Type B pancreatic cell (in vitro differentiated cells): ENCODE measurements at regions not wholly inside any gene's neighbourhood (a gene's known extent, or its start where the extent isn't known, plus 50 kb on each side); places are given as distances from the start of the nearest gene placed in this dataset.

Source experiments
- DNase-seq: peaks from one replicate; pipeline ENCODE4 v3.0.0; 2021; ENCODE audit warnings: mixed read lengths; ENCODE audit not compliant: unreplicated experiment; ENCODE audit errors: extremely low spot score
- H3K27ac Mint-ChIP-seq: 2 replicates; pipeline ENCODE4 v1.8.0; 2021; ENCODE audit warnings: mild to moderate bottlenecking, mixed read lengths
- H3K27me3 Mint-ChIP-seq: 2 replicates; pipeline ENCODE4 v1.8.0; 2021; ENCODE audit warnings: mixed read lengths
- H3K36me3 Mint-ChIP-seq: 2 replicates; pipeline ENCODE4 v1.8.0; 2021; ENCODE audit warnings: mixed read lengths
- H3K4me1 Mint-ChIP-seq: one replicate; pipeline ENCODE4 v1.8.0; 2021; ENCODE audit warnings: mixed read lengths; ENCODE audit not compliant: unreplicated experiment
- H3K4me3 Mint-ChIP-seq: 2 replicates; pipeline ENCODE4 v1.8.0; 2021; ENCODE audit warnings: mild to moderate bottlenecking, mixed read lengths
- H3K9me3 Mint-ChIP-seq: 2 replicates; pipeline ENCODE4 v1.8.0; 2021; ENCODE audit warnings: mixed read lengths
- CTCF ChIP-seq: fragments of 200-600 bp; sonication (generic); conservative IDR thresholded peaks from 2 replicates; pipeline ENCODE4 v1.5.0; 2021; ENCODE audit warnings: antibody characterized with exemption, mild to moderate bottlenecking

GRCh38 chr2:589281-590130, 87.7 kb downstream of the TMEM18 start:
- TF ChIP-seq CTCF: no peak
- H3K4me1 Mint-ChIP-seq: peaks cover 10% of the 10 kb centered on the region
- H3K27ac Mint-ChIP-seq: no peak overlapping the region
- no peaks in the 10 kb centered on the region for H3K9me3 Mint-ChIP-seq
- peaks cover 4% of the 10 kb centered on the region for H3K27me3 Mint-ChIP-seq
- H3K36me3 Mint-ChIP-seq: no peaks in the 10 kb centered on the region
- H3K4me3 Mint-ChIP-seq: no peak overlapping the region
- peak; percentile 29 for DNase-seq

- no peaks in the 10 kb centered on the region for H3K9me3 Mint-ChIP-seq
- peaks cover 4% of the 10 kb centered on the region for H3K27me3 Mint-ChIP-seq
- H3K4me3 Mint-ChIP-seq: no peak overlapping the region
- peaks cover 10% of the 10 kb centered on the region for H3K4me1 Mint-ChIP-seq
- TF ChIP-seq CTCF: no peak
- no peaks in the 10 kb centered on the region for H3K36me3 Mint-ChIP-seq
- no peak for DNase-seq
- no peak overlapping the region for H3K27ac Mint-ChIP-seq
These were observed 89.0 kb downstream of the TMEM18 start for GRCh38 chr2:588074-588645.

GRCh38 chr2:587087-587960, 89.9 kb downstream of the TMEM18 start:
- Mint-ChIP-seq H3K4me1 (peaks cover 10% of the 10 kb centered on the region), H3K9me3 (no peaks in the 10 kb centered on the region), H3K27me3 (peaks cover 4% of the 10 kb centered on the region), H3K36me3 (no peaks in the 10 kb centered on the region), H3K27ac (peak overlapping the region; percentile 59), H3K4me3 (no peak overlapping the region)
- DNase-seq: no peak
- no peak for TF ChIP-seq CTCF

GRCh38 chr2:586641-587076, 90.5 kb downstream of the TMEM18 start:
- no peaks in the 10 kb centered on the region for H3K9me3 Mint-ChIP-seq
- DNase-seq: no peak
- TF ChIP-seq CTCF: no peak
- no peaks in the 10 kb centered on the region for H3K36me3 Mint-ChIP-seq
- H3K4me1 Mint-ChIP-seq: peaks cover 10% of the 10 kb centered on the region
- peaks cover 4% of the 10 kb centered on the region for H3K27me3 Mint-ChIP-seq
- H3K4me3 Mint-ChIP-seq: peak overlapping the region; percentile 57
- peak overlapping the region; percentile 59 for H3K27ac Mint-ChIP-seq

GRCh38 chr2:584863-585823, 92.1 kb downstream of the TMEM18 start:
- H3K27ac Mint-ChIP-seq: no peak overlapping the region
- H3K27me3 Mint-ChIP-seq: peaks cover 4% of the 10 kb centered on the region
- H3K9me3 Mint-ChIP-seq: no peaks in the 10 kb centered on the region
- peaks cover 10% of the 10 kb centered on the region for H3K4me1 Mint-ChIP-seq
- TF ChIP-seq CTCF: no peak
- H3K36me3 Mint-ChIP-seq: no peaks in the 10 kb centered on the region
- no peak overlapping the region for H3K4me3 Mint-ChIP-seq
- DNase-seq: no peak
